22Rv1 (cell line): ENCODE measurements at regions not wholly inside any gene's neighbourhood (a gene's known extent, or its start where the extent isn't known, plus 50 kb on each side); places are given as distances from the start of the nearest gene placed in this dataset.

ENCODE experiments used
- H3K27ac ChIP-seq: fragments of 450-650 bp; 2 replicates; pipeline ENCODE4 v1.5.1; 2017
- CTCF ChIP-seq: fragments of 450-650 bp; IDR thresholded peaks from 2 replicates; pipeline ENCODE4 v1.5.1; 2017; ENCODE audit warnings: mild to moderate bottlenecking
- ZFX ChIP-seq: fragments of 450-650 bp; IDR thresholded peaks from 2 replicates; pipeline ENCODE4 v1.6.1; 2017; ENCODE audit warnings: antibody characterized with exemption, borderline replicate concordance

- H3K27ac ChIP-seq, result no peak overlapping the region
- TF ChIP-seq ZFX (no peak), CTCF (no peak)
Observed at GRCh38 chr12:107394693-107395092, 290.9 kb upstream of the PWP1 start.

- no peak overlapping the region for H3K27ac ChIP-seq
- TF ChIP-seq ZFX (no peak), CTCF (no peak)
Observed at GRCh38 chr12:107395817-107396216, 289.8 kb upstream of the PWP1 start.

- no peak for TF ChIP-seq CTCF
- no peak for TF ChIP-seq ZFX
- no peak overlapping the region for H3K27ac ChIP-seq
Observed at GRCh38 chr12:107396991-107397390, 288.6 kb upstream of the PWP1 start.

GRCh38 chr12:107397890-107398500 is 287.6 kb upstream of the PWP1 start:
- TF ChIP-seq CTCF, result no peak
- no peak for TF ChIP-seq ZFX
- H3K27ac ChIP-seq, result no peak overlapping the region

- TF ChIP-seq CTCF (no peak), ZFX (no peak)
- no peak overlapping the region for H3K27ac ChIP-seq
Observed at GRCh38 chr12:107399046-107399445, 286.6 kb upstream of the PWP1 start.

GRCh38 chr12:107400686-107401447 is 284.7 kb upstream of the PWP1 start:
- TF ChIP-seq ZFX, result no peak
- TF ChIP-seq CTCF, result no peak
- no peak overlapping the region for H3K27ac ChIP-seq
